Spleen (tissue), 7 donors: ENCODE measurements at regions not wholly inside any gene's neighbourhood (a gene's known extent, or its start where the extent isn't known, plus 50 kb on each side); places are given as distances from the start of the nearest gene placed in this dataset.

Experiments
- POLR2A ChIP-seq, 3 donors: fragments of 450-650 bp; IDR thresholded peaks; one replicate each; pipeline ENCODE4 v1.5.1; 2017; ENCODE audit warnings: antibody characterized with exemption in 3 of 3, mild to moderate bottlenecking in 1 of 3
- POLR2AphosphoS5 ChIP-seq, 3 donors: sonication (generic); formaldehyde crosslinking; IDR thresholded peaks; one replicate each; pipeline ENCODE4 v1.5.1; 2017; ENCODE audit warnings: antibody characterized with exemption in 3 of 3
- TF ChIP-seq, protein P1 (sequence below), 11 experiments: fragments of 200-600 bp in 7 of 11; fragments of 450-650 bp in 4 of 11; sonication (generic) in 4 of 11; IDR thresholded peaks in 8 of 11; conservative IDR thresholded peaks in 3 of 11; 1 replicate in 7 of 11; 2 replicates in 4 of 11; pipeline versions ENCODE4 v1.4.0 to v1.8.0; 2016 to 2021; ENCODE audit warnings: antibody characterized with exemption in 11 of 11, inconsistent platforms in 4 of 11, mild to moderate bottlenecking in 1 of 11
- donor health status: DM: no; HTN: no; CAD: no; lungs with moderate emphysema.
- donor health status: DM: no; HTN: no; CAD: no.
- donor health status: DM: no; HTN: no; CAD: no.

DNA sequence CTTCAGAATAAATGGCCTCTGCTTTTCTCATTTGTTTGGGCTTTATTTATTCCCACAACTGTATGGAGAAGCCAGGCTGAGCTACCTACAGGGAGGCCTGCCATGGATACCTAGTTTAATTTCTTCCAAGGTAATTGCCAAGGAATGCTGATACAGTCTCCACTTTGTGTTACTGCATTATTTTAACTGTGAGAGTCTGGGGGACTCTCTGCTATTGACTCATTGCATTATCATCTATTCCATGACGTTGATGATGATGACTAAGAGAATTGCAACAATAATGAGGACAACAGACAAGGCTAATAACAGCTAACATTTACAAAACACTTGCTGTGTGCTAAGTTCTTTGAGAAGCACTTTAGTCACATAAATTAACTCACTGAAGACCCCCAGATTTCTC is 88.3 kb upstream of the COL21A1 start:
- TF ChIP-seq, protein P1, sequence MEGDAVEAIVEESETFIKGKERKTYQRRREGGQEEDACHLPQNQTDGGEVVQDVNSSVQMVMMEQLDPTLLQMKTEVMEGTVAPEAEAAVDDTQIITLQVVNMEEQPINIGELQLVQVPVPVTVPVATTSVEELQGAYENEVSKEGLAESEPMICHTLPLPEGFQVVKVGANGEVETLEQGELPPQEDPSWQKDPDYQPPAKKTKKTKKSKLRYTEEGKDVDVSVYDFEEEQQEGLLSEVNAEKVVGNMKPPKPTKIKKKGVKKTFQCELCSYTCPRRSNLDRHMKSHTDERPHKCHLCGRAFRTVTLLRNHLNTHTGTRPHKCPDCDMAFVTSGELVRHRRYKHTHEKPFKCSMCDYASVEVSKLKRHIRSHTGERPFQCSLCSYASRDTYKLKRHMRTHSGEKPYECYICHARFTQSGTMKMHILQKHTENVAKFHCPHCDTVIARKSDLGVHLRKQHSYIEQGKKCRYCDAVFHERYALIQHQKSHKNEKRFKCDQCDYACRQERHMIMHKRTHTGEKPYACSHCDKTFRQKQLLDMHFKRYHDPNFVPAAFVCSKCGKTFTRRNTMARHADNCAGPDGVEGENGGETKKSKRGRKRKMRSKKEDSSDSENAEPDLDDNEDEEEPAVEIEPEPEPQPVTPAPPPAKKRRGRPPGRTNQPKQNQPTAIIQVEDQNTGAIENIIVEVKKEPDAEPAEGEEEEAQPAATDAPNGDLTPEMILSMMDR (IDR thresholded peaks at IDR 0.05 in 8 of 11, conservative IDR thresholded peaks at IDR 0.05 in 3 of 11) = no peak
- TF ChIP-seq POLR2A (IDR thresholded peaks at IDR 0.05) (no peak), POLR2AphosphoS5 (IDR thresholded peaks at IDR 0.05) (no peak)
